ENCODE measurements at regions not wholly inside any gene's neighbourhood (a gene's known extent, or its start where the extent isn't known, plus 50 kb on each side); places are given as distances from the start of the nearest gene placed in this dataset.

- TF ChIP-seq POLR2A (IDR thresholded peaks at IDR 0.05) = no peak
- no peak for TF ChIP-seq CTCF (IDR thresholded peaks at IDR 0.05)
Observed at GRCh38 chr17:72345088-72345487, 224.3 kb downstream of the SOX9 start.

Measured in ovary (tissue), 3 donors.